Effector memory CD4-positive, alpha-beta T cell (primary cell): ENCODE measurements at regions not wholly inside any gene's neighbourhood (a gene's known extent, or its start where the extent isn't known, plus 50 kb on each side); places are given as distances from the start of the nearest gene placed in this dataset.
"Not testable (repeated sequence)": the region's sequence is repeated elsewhere in the genome, so short reads cannot be mapped to it uniquely, and the experiment has no call there.

Experiments
- DNase-seq, 3 donors: peaks; one replicate each; pipeline ENCODE4 v3.0.0-alpha.2; 2020
- H3K27ac ChIP-seq: 2 replicates; pipeline ENCODE4 v1.7.0; 2013; ENCODE audit warnings: mild to moderate bottlenecking, low read length, moderate library complexity; ENCODE audit not compliant: insufficient read depth, poor library complexity, severe bottlenecking
- H3K27me3 ChIP-seq: replicated peaks from 2 replicates; pipeline ENCODE4 v1.7.0; 2013; ENCODE audit warnings: mild to moderate bottlenecking, low read length; ENCODE audit not compliant: insufficient read depth, control insufficient read depth, poor library complexity, severe bottlenecking
- H3K36me3 ChIP-seq: 2 replicates; pipeline ENCODE4 v1.7.0; 2013; ENCODE audit warnings: mild to moderate bottlenecking, low read length, moderate library complexity; ENCODE audit not compliant: control insufficient read depth, insufficient read depth
- H3K4me1 ChIP-seq: 2 replicates; pipeline ENCODE4 v1.7.0; 2013; ENCODE audit warnings: low read length, mild to moderate bottlenecking; ENCODE audit not compliant: control insufficient read depth, insufficient read depth, poor library complexity, severe bottlenecking
- H3K4me3 ChIP-seq: 2 replicates; pipeline ENCODE4 v1.7.0; 2013; ENCODE audit warnings: low read length, low read depth, mild to moderate bottlenecking; ENCODE audit not compliant: insufficient read depth, poor library complexity, severe bottlenecking
- H3K9me3 ChIP-seq: 2 replicates; pipeline ENCODE4 v1.7.0; 2013; ENCODE audit warnings: mild to moderate bottlenecking, low read length, moderate library complexity; ENCODE audit not compliant: control insufficient read depth

- H3K9me3 ChIP-seq = no peaks in the 10 kb centered on the region
- no peaks in the 10 kb centered on the region for H3K4me1 ChIP-seq
- no peaks in the 10 kb centered on the region for H3K36me3 ChIP-seq
- no peaks in the 10 kb centered on the region for H3K27me3 ChIP-seq
- no peak overlapping the region for H3K4me3 ChIP-seq
- DNase-seq = no peak
- no peak overlapping the region for H3K27ac ChIP-seq
Observed at GRCh38 chr19:20276011-20276731, 109.2 kb downstream of the ZNF486 start.

- no peak overlapping the region for H3K27ac ChIP-seq
- no peaks in the 10 kb centered on the region for H3K27me3 ChIP-seq
- H3K36me3 ChIP-seq = no peaks in the 10 kb centered on the region
- no peaks in the 10 kb centered on the region for H3K9me3 ChIP-seq
- no peak overlapping the region for H3K4me3 ChIP-seq
- DNase-seq = no peak
- no peaks in the 10 kb centered on the region for H3K4me1 ChIP-seq
Observed at GRCh38 chr19:20273951-20274570, 107.0 kb downstream of the ZNF486 start.

GRCh38 chr19:20273376-20273775, 106.4 kb downstream of the ZNF486 start:
- H3K9me3 ChIP-seq = no peaks in the 10 kb centered on the region
- no peaks in the 10 kb centered on the region for H3K36me3 ChIP-seq
- no peak overlapping the region for H3K4me3 ChIP-seq
- H3K27ac ChIP-seq = no peak overlapping the region
- no peak for DNase-seq
- no peaks in the 10 kb centered on the region for H3K4me1 ChIP-seq
- H3K27me3 ChIP-seq = no peaks in the 10 kb centered on the region

GRCh38 chr19:20272627-20273010, 105.6 kb downstream of the ZNF486 start:
- DNase-seq, H3K36me3 ChIP-seq, H3K4me3 ChIP-seq, H3K9me3 ChIP-seq, H3K4me1 ChIP-seq, H3K27ac ChIP-seq, H3K27me3 ChIP-seq: not testable (repeated sequence)

- not testable (repeated sequence) for H3K4me1 ChIP-seq, H3K4me3 ChIP-seq, H3K36me3 ChIP-seq, H3K9me3 ChIP-seq, H3K27me3 ChIP-seq, DNase-seq, H3K27ac ChIP-seq
Observed at GRCh38 chr19:20271927-20272626, 105.1 kb downstream of the ZNF486 start.

- Histone ChIP-seq H3K4me1 (no peaks in the 10 kb centered on the region), H3K4me3 (no peak overlapping the region), H3K27ac (no peak overlapping the region), H3K36me3 (no peaks in the 10 kb centered on the region), H3K9me3 (no peaks in the 10 kb centered on the region), H3K27me3 (no peaks in the 10 kb centered on the region)
- no peak for DNase-seq
Observed at GRCh38 chr19:20271215-20271926, 104.4 kb downstream of the ZNF486 start.

GRCh38 chr19:20269461-20269860, 102.4 kb downstream of the ZNF486 start:
- Histone ChIP-seq H3K4me1 (no peaks in the 10 kb centered on the region), H3K27ac (no peak overlapping the region), H3K36me3 (no peaks in the 10 kb centered on the region), H3K9me3 (no peaks in the 10 kb centered on the region), H3K27me3 (no peaks in the 10 kb centered on the region), H3K4me3 (no peak overlapping the region)
- no peak for DNase-seq

GRCh38 chr19:20261513-20261912, 94.5 kb downstream of the ZNF486 start:
- H3K27ac ChIP-seq, H3K9me3 ChIP-seq, H3K36me3 ChIP-seq, DNase-seq, H3K4me1 ChIP-seq, H3K27me3 ChIP-seq, H3K4me3 ChIP-seq: not testable (repeated sequence)

GRCh38 chr19:20260738-20261137, 93.7 kb downstream of the ZNF486 start:
- not testable (repeated sequence) for H3K27ac ChIP-seq, H3K9me3 ChIP-seq, H3K4me3 ChIP-seq, H3K36me3 ChIP-seq, H3K27me3 ChIP-seq, H3K4me1 ChIP-seq, DNase-seq

- Histone ChIP-seq H3K4me1 (no peaks in the 10 kb centered on the region), H3K36me3 (no peaks in the 10 kb centered on the region), H3K27ac (no peak overlapping the region), H3K27me3 (no peaks in the 10 kb centered on the region), H3K4me3 (no peak overlapping the region), H3K9me3 (no peaks in the 10 kb centered on the region)
- DNase-seq = no peak
Observed at GRCh38 chr19:20259615-20260014, 92.6 kb downstream of the ZNF486 start.
